HG02943 (cell line): ENCODE measurements at regions not wholly inside any gene's neighbourhood (a gene's known extent, or its start where the extent isn't known, plus 50 kb on each side); places are given as distances from the start of the nearest gene placed in this dataset.

ENCODE experiments used
- ATAC-seq: cut with Tn5 transposase; IDR thresholded peaks from one replicate; pipeline ENCODE4 v1.9.1; 2021; ENCODE audit warnings: mild to moderate bottlenecking, low read depth, moderate library complexity; ENCODE audit not compliant: unreplicated experiment

- ATAC-seq: no peak
Measured at GRCh38 chr11:11141065-11141464, 212.0 kb downstream of the CSNK2A3 start.

GRCh38 chr11:11140510-11140909 is 212.5 kb downstream of the CSNK2A3 start:
- no peak for ATAC-seq

- no peak for ATAC-seq
Measured at GRCh38 chr11:11137339-11137738, 215.7 kb downstream of the CSNK2A3 start.

- ATAC-seq: no peak
Measured at GRCh38 chr11:11135820-11136476, 217.1 kb downstream of the CSNK2A3 start.

- no peak for ATAC-seq
Measured at GRCh38 chr11:11129118-11129517, 223.9 kb downstream of the CSNK2A3 start.

- ATAC-seq: no peak
Measured at GRCh38 chr11:11125618-11126017, 227.4 kb downstream of the CSNK2A3 start.

GRCh38 chr11:11122749-11123148 is 230.3 kb downstream of the CSNK2A3 start:
- ATAC-seq: no peak

- ATAC-seq: no peak
Measured at GRCh38 chr11:11119917-11120316, 233.1 kb downstream of the CSNK2A3 start.

GRCh38 chr11:11117730-11118129 is 235.3 kb downstream of the CSNK2A3 start:
- no peak for ATAC-seq

GRCh38 chr11:11115475-11115874 is 237.6 kb downstream of the CSNK2A3 start:
- no peak for ATAC-seq

- ATAC-seq: no peak
Measured at GRCh38 chr11:11113626-11114025, 239.4 kb downstream of the CSNK2A3 start.

- no peak for ATAC-seq
Measured at GRCh38 chr11:11108026-11108425, 245.0 kb downstream of the CSNK2A3 start.

- no peak for ATAC-seq
Measured at GRCh38 chr11:11107076-11107723, 245.8 kb downstream of the CSNK2A3 start.

- ATAC-seq: no peak
Measured at GRCh38 chr11:11105361-11105760, 247.5 kb upstream of the ZBED5 start.

GRCh38 chr11:11095831-11096723 is 238.2 kb upstream of the ZBED5 start:
- no peak for ATAC-seq

GRCh38 chr11:11090495-11090894 is 232.6 kb upstream of the ZBED5 start:
- ATAC-seq: no peak

GRCh38 chr11:11089805-11090204 is 232.0 kb upstream of the ZBED5 start:
- no peak for ATAC-seq

- no peak for ATAC-seq
Measured at GRCh38 chr11:11086979-11087378, 229.1 kb upstream of the ZBED5 start.

GRCh38 chr11:11085580-11085979 is 227.7 kb upstream of the ZBED5 start:
- no peak for ATAC-seq

GRCh38 chr11:11084337-11084736 is 226.5 kb upstream of the ZBED5 start:
- no peak for ATAC-seq

- no peak for ATAC-seq
Measured at GRCh38 chr11:11083441-11083840, 225.6 kb upstream of the ZBED5 start.
